Kidney glomerular epithelial cell (primary cell): ENCODE measurements at regions not wholly inside any gene's neighbourhood (a gene's known extent, or its start where the extent isn't known, plus 50 kb on each side); places are given as distances from the start of the nearest gene placed in this dataset.

Experiments
- DNase-seq: peaks from one replicate; lab custom pipeline; 2025; lab: John Stamatoyannopoulos, UW

GRCh38 chr1:173128742-173129141 is 78.0 kb upstream of the TNFSF18 start:
- DNase-seq, result no peak

GRCh38 chr1:173127369-173128307 is 76.9 kb upstream of the TNFSF18 start:
- DNase-seq, result no peak

GRCh38 chr1:173126421-173126820 is 75.7 kb upstream of the TNFSF18 start:
- DNase-seq, result peak; percentile 67

- peak; percentile 45 for DNase-seq
Measured at GRCh38 chr1:173122958-173123852, 72.5 kb upstream of the TNFSF18 start.

- DNase-seq, result no peak
Measured at GRCh38 chr1:173122344-173122935, 71.7 kb upstream of the TNFSF18 start.

GRCh38 chr1:173118404-173118803 is 67.7 kb upstream of the TNFSF18 start:
- DNase-seq, result no peak

- DNase-seq, result no peak
Measured at GRCh38 chr1:173117761-173118160, 67.0 kb upstream of the TNFSF18 start.

GRCh38 chr1:173117108-173117633 is 66.4 kb upstream of the TNFSF18 start:
- no peak for DNase-seq

- no peak for DNase-seq
Measured at GRCh38 chr1:173114346-173114745, 63.6 kb upstream of the TNFSF18 start.

GRCh38 chr1:173113015-173113741 is 62.4 kb upstream of the TNFSF18 start:
- peak; percentile 81 for DNase-seq

GRCh38 chr1:173112129-173112528 is 61.4 kb upstream of the TNFSF18 start:
- no peak for DNase-seq

GRCh38 chr1:173107696-173108095 is 57.0 kb upstream of the TNFSF18 start:
- DNase-seq, result no peak

GRCh38 chr1:173103006-173103405 is 52.3 kb upstream of the TNFSF18 start:
- no peak for DNase-seq

GRCh38 chr1:173101589-173101988 is 50.8 kb upstream of the TNFSF18 start:
- DNase-seq, result no peak

- DNase-seq, result no peak
Measured at GRCh38 chr1:173100476-173101107, 49.9 kb upstream of the TNFSF18 start.
